Osteoblast (primary cell): ENCODE measurements at regions not wholly inside any gene's neighbourhood (a gene's known extent, or its start where the extent isn't known, plus 50 kb on each side); places are given as distances from the start of the nearest gene placed in this dataset.
"Not testable (repeated sequence)": the region's sequence is repeated elsewhere in the genome, so short reads cannot be mapped to it uniquely, and the experiment has no call there.

Experiments
- DNase-seq: peaks from one replicate; pipeline ENCODE4 v3.0.0; 2011; ENCODE audit warnings: low spot score, mixed read lengths; ENCODE audit not compliant: insufficient read length; ENCODE audit errors: missing footprints
- H2AFZ ChIP-seq: 2 replicates; pipeline ENCODE4 v1.6.0; 2011; ENCODE audit warnings: mild to moderate bottlenecking, low read length
- H3K27ac ChIP-seq: 2 replicates; pipeline ENCODE4 v1.5.1; 2011; ENCODE audit warnings: mild to moderate bottlenecking, low read depth, low read length, moderate library complexity
- H3K27me3 ChIP-seq: 2 replicates; pipeline ENCODE4 v1.6.0; 2012; ENCODE audit warnings: mild to moderate bottlenecking, control low read depth, inconsistent platforms, low read length, moderate library complexity; ENCODE audit not compliant: insufficient read depth
- H3K36me3 ChIP-seq: 2 replicates; pipeline ENCODE4 v1.5.1; 2011; ENCODE audit warnings: mild to moderate bottlenecking, low read length, control low read depth, moderate library complexity; ENCODE audit not compliant: insufficient read depth
- H3K4me1 ChIP-seq: 2 replicates; pipeline ENCODE4 v1.5.1; 2011; ENCODE audit warnings: mild to moderate bottlenecking, low read length, control low read depth, moderate library complexity; ENCODE audit not compliant: insufficient read depth
- H3K4me2 ChIP-seq: 2 replicates; pipeline ENCODE4 v1.6.0; 2011; ENCODE audit warnings: mild to moderate bottlenecking, low read length; ENCODE audit not compliant: insufficient read depth
- H3K4me3 ChIP-seq: fragments of 200-600 bp; sonication (generic); 3 replicates; pipeline ENCODE4 v1.5.1; 2012; ENCODE audit warnings: mild to moderate bottlenecking, low read length, inconsistent platforms; ENCODE audit not compliant: insufficient read depth
- H3K79me2 ChIP-seq: 2 replicates; pipeline ENCODE4 v1.6.0; 2012; ENCODE audit warnings: mild to moderate bottlenecking, low read length, control low read depth, inconsistent platforms; ENCODE audit not compliant: insufficient read depth
- H3K9me3 ChIP-seq: 2 replicates; pipeline ENCODE4 v1.5.1; 2011; ENCODE audit warnings: low read depth, low read length, control low read depth
- H4K20me1 ChIP-seq: 2 replicates; pipeline ENCODE4 v1.6.0; 2012; ENCODE audit warnings: mild to moderate bottlenecking, low read length, control low read depth; ENCODE audit not compliant: insufficient read depth
- TF ChIP-seq, protein P1 (sequence below): IDR thresholded peaks from 2 replicates; pipeline ENCODE4 v1.5.1; 2011; ENCODE audit warnings: mild to moderate bottlenecking, low read depth, low read length, moderate library complexity; ENCODE audit errors: extremely low read depth

DNA sequence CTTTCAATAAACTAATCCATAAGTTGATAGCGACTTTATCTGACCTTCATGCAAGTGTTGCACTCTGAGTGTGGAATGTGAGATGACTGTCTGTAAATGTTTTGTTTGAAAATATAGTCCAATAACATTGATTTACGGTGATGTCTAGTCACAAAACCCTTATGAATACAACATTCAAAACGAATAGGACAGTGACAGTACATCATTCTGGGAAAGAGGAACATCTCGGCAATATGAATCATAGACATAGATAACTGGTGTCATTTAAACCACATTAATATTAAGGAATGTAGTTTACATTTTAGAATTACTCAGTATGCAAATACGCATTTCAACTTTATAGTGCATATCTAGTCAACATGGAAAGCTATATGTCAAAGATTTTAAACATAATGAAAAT, 1311.6 kb upstream of the ADGRL4 start:
- H3K9me3 ChIP-seq: no peaks in the 10 kb centered on the region
- H3K27ac ChIP-seq: no peak overlapping the region
- no peaks in the 10 kb centered on the region for H3K36me3 ChIP-seq
- H4K20me1 ChIP-seq: no peaks in the 10 kb centered on the region
- H3K4me1 ChIP-seq: no peaks in the 10 kb centered on the region
- DNase-seq: no peak
- H3K4me3 ChIP-seq: no peak overlapping the region
- TF ChIP-seq, protein P1, sequence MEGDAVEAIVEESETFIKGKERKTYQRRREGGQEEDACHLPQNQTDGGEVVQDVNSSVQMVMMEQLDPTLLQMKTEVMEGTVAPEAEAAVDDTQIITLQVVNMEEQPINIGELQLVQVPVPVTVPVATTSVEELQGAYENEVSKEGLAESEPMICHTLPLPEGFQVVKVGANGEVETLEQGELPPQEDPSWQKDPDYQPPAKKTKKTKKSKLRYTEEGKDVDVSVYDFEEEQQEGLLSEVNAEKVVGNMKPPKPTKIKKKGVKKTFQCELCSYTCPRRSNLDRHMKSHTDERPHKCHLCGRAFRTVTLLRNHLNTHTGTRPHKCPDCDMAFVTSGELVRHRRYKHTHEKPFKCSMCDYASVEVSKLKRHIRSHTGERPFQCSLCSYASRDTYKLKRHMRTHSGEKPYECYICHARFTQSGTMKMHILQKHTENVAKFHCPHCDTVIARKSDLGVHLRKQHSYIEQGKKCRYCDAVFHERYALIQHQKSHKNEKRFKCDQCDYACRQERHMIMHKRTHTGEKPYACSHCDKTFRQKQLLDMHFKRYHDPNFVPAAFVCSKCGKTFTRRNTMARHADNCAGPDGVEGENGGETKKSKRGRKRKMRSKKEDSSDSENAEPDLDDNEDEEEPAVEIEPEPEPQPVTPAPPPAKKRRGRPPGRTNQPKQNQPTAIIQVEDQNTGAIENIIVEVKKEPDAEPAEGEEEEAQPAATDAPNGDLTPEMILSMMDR: no peak
- H2AFZ ChIP-seq: no peak overlapping the region
- no peak overlapping the region for H3K4me2 ChIP-seq
- H3K27me3 ChIP-seq: no peaks in the 10 kb centered on the region
- H3K79me2 ChIP-seq: no peaks in the 10 kb centered on the region

DNA sequence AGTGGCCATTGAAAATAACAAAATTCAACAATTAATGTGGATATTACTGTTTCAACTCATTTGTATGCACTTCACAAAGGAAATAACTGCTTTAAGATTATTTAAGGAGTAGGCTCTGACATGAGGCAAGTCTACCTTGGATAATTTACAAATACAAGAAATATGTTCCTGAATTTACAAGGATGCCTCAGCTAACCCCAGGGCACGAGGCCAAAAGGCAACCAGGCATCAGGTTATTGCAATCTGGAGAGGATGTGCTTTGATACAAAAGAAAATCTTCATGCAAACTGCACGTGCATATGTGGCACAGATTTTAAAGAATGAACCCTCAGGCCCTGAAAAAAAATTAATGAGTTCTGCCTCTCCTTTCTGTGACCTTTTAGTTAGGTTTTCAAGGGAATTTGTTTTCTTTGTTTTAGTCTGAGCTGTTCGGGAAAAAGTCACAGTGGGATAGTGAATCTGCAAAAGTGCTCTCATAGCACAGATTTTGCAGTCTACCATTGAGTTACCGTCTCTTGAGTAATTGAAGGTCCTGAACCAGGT, 1304.2 kb upstream of the ADGRL4 start:
- DNase-seq: no peak
- Histone ChIP-seq H4K20me1 (no peaks in the 10 kb centered on the region), H3K36me3 (no peaks in the 10 kb centered on the region), H3K27ac (no peak overlapping the region), H3K27me3 (no peaks in the 10 kb centered on the region), H3K79me2 (no peaks in the 10 kb centered on the region), H3K4me3 (no peak overlapping the region), H2AFZ (no peak overlapping the region), H3K9me3 (no peaks in the 10 kb centered on the region), H3K4me2 (no peak overlapping the region), H3K4me1 (no peaks in the 10 kb centered on the region)
- TF ChIP-seq, protein P1: no peak

DNA sequence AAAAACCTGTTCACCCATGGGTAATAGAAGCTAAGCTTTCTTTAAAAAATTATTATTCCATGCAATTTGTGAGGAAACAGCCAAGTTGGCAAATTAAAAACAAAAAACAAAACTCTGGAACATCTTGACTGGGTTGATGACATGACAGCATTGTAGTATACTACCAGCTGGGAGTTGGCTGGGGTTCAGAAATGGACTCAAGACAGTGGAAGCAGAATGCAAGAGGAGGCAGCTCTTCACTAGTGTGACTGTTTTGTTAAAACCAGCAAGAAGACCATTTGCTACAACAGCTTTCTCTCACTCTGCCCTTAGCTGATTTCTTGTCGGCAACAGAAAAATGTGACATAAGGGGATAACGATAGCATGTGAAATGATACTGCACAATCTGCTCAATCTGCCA, 1298.9 kb upstream of the ADGRL4 start:
- no peaks in the 10 kb centered on the region for H3K36me3 ChIP-seq
- H2AFZ ChIP-seq: no peak overlapping the region
- no peaks in the 10 kb centered on the region for H3K4me1 ChIP-seq
- no peak overlapping the region for H3K27ac ChIP-seq
- H3K9me3 ChIP-seq: peaks cover 5% of the 10 kb centered on the region
- no peaks in the 10 kb centered on the region for H3K27me3 ChIP-seq
- no peaks in the 10 kb centered on the region for H3K79me2 ChIP-seq
- H3K4me3 ChIP-seq: no peak overlapping the region
- TF ChIP-seq, protein P1: no peak
- no peak overlapping the region for H3K4me2 ChIP-seq
- no peaks in the 10 kb centered on the region for H4K20me1 ChIP-seq
- DNase-seq: no peak

DNA sequence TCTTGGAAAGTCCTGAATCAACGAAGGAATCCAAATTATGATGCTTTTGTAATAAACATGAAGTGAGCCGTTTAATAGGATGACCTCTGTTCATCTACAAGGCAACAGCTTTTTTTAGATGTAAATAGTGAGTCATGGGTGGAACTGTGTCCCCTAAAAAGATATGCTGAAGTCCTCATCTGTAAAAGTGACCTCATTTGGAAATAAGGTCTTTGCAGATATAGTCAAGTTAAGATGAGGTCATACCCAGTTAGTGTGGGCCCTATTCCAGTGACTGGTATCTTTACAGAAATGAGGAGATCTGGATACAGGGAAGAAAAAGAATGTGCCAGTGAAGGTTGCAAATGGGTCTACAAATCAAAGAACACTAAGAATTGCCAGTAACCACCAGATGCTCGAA, 1287.3 kb upstream of the ADGRL4 start:
- Histone ChIP-seq H2AFZ (no peak overlapping the region), H3K9me3 (peaks cover 7% of the 10 kb centered on the region), H3K79me2 (no peaks in the 10 kb centered on the region), H3K36me3 (no peaks in the 10 kb centered on the region), H4K20me1 (no peaks in the 10 kb centered on the region), H3K4me2 (no peak overlapping the region), H3K27me3 (no peaks in the 10 kb centered on the region), H3K4me1 (no peaks in the 10 kb centered on the region), H3K27ac (no peak overlapping the region), H3K4me3 (no peak overlapping the region)
- TF ChIP-seq, protein P1: no peak
- DNase-seq: no peak

DNA sequence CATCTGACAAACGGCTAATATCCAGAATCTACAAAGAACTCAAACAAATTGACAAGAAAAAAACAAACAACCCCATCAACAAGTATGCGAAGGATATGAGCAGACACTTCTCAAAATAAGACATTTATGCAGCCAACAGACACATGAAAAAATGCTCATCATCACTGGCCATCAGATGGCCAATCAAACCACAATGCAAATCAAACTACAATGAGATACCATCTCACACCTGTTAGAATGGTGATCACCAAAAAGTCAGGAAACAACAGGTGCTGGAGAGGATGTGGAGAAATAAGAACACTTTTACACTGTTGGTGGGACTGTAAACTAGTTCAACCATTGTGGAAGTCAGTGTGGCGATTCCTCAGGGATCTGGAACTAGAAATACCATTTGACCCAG, 1282.2 kb upstream of the ADGRL4 start:
- not testable (repeated sequence) for DNase-seq, H3K9me3 ChIP-seq, H3K36me3 ChIP-seq, H2AFZ ChIP-seq, H3K4me2 ChIP-seq, H4K20me1 ChIP-seq, H3K27me3 ChIP-seq, H3K27ac ChIP-seq, H3K4me1 ChIP-seq, H3K4me3 ChIP-seq, H3K79me2 ChIP-seq
